ENCODE measurements at regions not wholly inside any gene's neighbourhood (a gene's known extent, or its start where the extent isn't known, plus 50 kb on each side); places are given as distances from the start of the nearest gene placed in this dataset.

- no peaks in the 10 kb centered on the region for H3K9me3 Mint-ChIP-seq (ENCODE audit: low read depth)
- no peak for DNase-seq
- H3K27me3 Mint-ChIP-seq, result no peaks in the 10 kb centered on the region
- no peak for ATAC-seq
- peaks cover 15% of the 10 kb centered on the region for H3K4me1 Mint-ChIP-seq
- CTCF ChIA-PET, result interaction anchor here (2.1 kb wide), 1 partner anchor 38 kb away, joined by 8 read pairs; no protein-coding TSS in a partner anchor
- no peak overlapping the region for H3K27ac Mint-ChIP-seq
- H3K36me3 Mint-ChIP-seq (ENCODE audit: low read depth), result no peaks in the 10 kb centered on the region
- POLR2A ChIA-PET, result interaction anchor here (0.7 kb wide), 1 partner anchor 990 kb away, joined by 5 read pairs; no protein-coding TSS in a partner anchor
- intact Hi-C loops (cut with DNase I, micrococcal nuclease), result no loop called here
- H3K4me3 Mint-ChIP-seq, result no peak overlapping the region
Measured at GRCh38 chr12:93136253-93137055, 207.4 kb upstream of the EEA1 start.

- peaks cover 2% of the 10 kb centered on the region for H3K27me3 Mint-ChIP-seq
- H3K27ac Mint-ChIP-seq, result no peak overlapping the region
- no peaks in the 10 kb centered on the region for H3K9me3 Mint-ChIP-seq (ENCODE audit: low read depth)
- DNase-seq, result peak; percentile 16
- peaks cover 15% of the 10 kb centered on the region for H3K4me1 Mint-ChIP-seq
- H3K4me3 Mint-ChIP-seq, result no peak overlapping the region
- CTCF ChIA-PET, result interaction anchor here (0.7 to 2.6 kb wide), 4 partner anchors 16 to 282 kb away, joined by 3 to 9 read pairs (median 4); no protein-coding TSS in a partner anchor
- H3K36me3 Mint-ChIP-seq (ENCODE audit: low read depth), result no peaks in the 10 kb centered on the region
- POLR2A ChIA-PET, result no interaction called here
- intact Hi-C loops (cut with DNase I, micrococcal nuclease), result no loop called here
- peak; percentile 60 for ATAC-seq
Measured at GRCh38 chr12:93137656-93138612, 208.8 kb upstream of the EEA1 start.

- CTCF ChIA-PET, result interaction anchor here (0.7 to 2.6 kb wide), 6 partner anchors 14 to 281 kb away, joined by 3 to 9 read pairs (median 4); no protein-coding TSS in a partner anchor
- intact Hi-C loops (cut with DNase I, micrococcal nuclease), result no loop called here
- H3K36me3 Mint-ChIP-seq (ENCODE audit: low read depth), result no peaks in the 10 kb centered on the region
- peaks cover 15% of the 10 kb centered on the region for H3K4me1 Mint-ChIP-seq
- ATAC-seq (no peak), DNase-seq (no peak)
- H3K4me3 Mint-ChIP-seq, result no peak overlapping the region
- POLR2A ChIA-PET, result no interaction called here
- H3K27me3 Mint-ChIP-seq, result peaks cover 2% of the 10 kb centered on the region
- no peak overlapping the region for H3K27ac Mint-ChIP-seq
- H3K9me3 Mint-ChIP-seq (ENCODE audit: low read depth), result no peaks in the 10 kb centered on the region
Measured at GRCh38 chr12:93139028-93139665, 210.1 kb upstream of the EEA1 start.

- Mint-ChIP-seq H3K4me3 (no peak overlapping the region), H3K36me3 (ENCODE audit: low read depth) (no peaks in the 10 kb centered on the region), H3K4me1 (peaks cover 10% of the 10 kb centered on the region), H3K9me3 (ENCODE audit: low read depth) (no peaks in the 10 kb centered on the region), H3K27ac (no peak overlapping the region), H3K27me3 (peaks cover 2% of the 10 kb centered on the region)
- ChIA-PET CTCF (interaction anchor here (0.7 to 1.4 kb wide), 3 partner anchors 21 to 34 kb away, joined by 3 read pairs; no protein-coding TSS in a partner anchor), POLR2A (no interaction called here)
- intact Hi-C loops (cut with DNase I, micrococcal nuclease), result no loop called here
- ATAC-seq (no peak), DNase-seq (no peak)
Measured at GRCh38 chr12:93140325-93140724, 211.2 kb upstream of the EEA1 start.

- ChIA-PET CTCF (interaction anchor here (0.7 to 1.1 kb wide), 2 partner anchors 27 to 34 kb away, joined by 3 read pairs; no protein-coding TSS in a partner anchor), POLR2A (no interaction called here)
- Mint-ChIP-seq H3K4me1 (peaks cover 5% of the 10 kb centered on the region), H3K27me3 (peaks cover 2% of the 10 kb centered on the region), H3K36me3 (ENCODE audit: low read depth) (no peaks in the 10 kb centered on the region), H3K4me3 (no peak overlapping the region), H3K27ac (no peak overlapping the region), H3K9me3 (ENCODE audit: low read depth) (no peaks in the 10 kb centered on the region)
- ATAC-seq (no peak), DNase-seq (no peak)
- intact Hi-C loops (cut with DNase I, micrococcal nuclease), result no loop called here
Measured at GRCh38 chr12:93140801-93141200, 211.7 kb upstream of the EEA1 start.

GRCh38 chr12:93142881-93143280 lies 213.8 kb upstream of the EEA1 start:
- no peaks in the 10 kb centered on the region for H3K9me3 Mint-ChIP-seq (ENCODE audit: low read depth)
- H3K4me1 Mint-ChIP-seq, result no peaks in the 10 kb centered on the region
- no peaks in the 10 kb centered on the region for H3K36me3 Mint-ChIP-seq (ENCODE audit: low read depth)
- ATAC-seq (no peak), DNase-seq (no peak)
- peaks cover 2% of the 10 kb centered on the region for H3K27me3 Mint-ChIP-seq
- ChIA-PET POLR2A (no interaction called here), CTCF (interaction anchor here (0.6 to 1.4 kb wide), 4 partner anchors 14 to 254 kb away, joined by 3 read pairs; no protein-coding TSS in a partner anchor)
- H3K4me3 Mint-ChIP-seq, result no peak overlapping the region
- intact Hi-C loops (cut with DNase I, micrococcal nuclease), result no loop called here
- no peak overlapping the region for H3K27ac Mint-ChIP-seq

- H3K27ac Mint-ChIP-seq, result no peak overlapping the region
- POLR2A ChIA-PET, result no interaction called here
Measured at GRCh38 chr12:93144109-93144508, 215.0 kb upstream of the EEA1 start.

GRCh38 chr12:93145086-93145485 lies 216.0 kb upstream of the EEA1 start:
- no peak for DNase-seq
- no peaks in the 10 kb centered on the region for H3K9me3 Mint-ChIP-seq (ENCODE audit: low read depth)
- no peaks in the 10 kb centered on the region for H3K36me3 Mint-ChIP-seq (ENCODE audit: low read depth)
- no peaks in the 10 kb centered on the region for H3K4me1 Mint-ChIP-seq
- peaks cover 2% of the 10 kb centered on the region for H3K27me3 Mint-ChIP-seq
- CTCF ChIA-PET, result interaction anchor here (0.6 kb wide), 1 partner anchor 73 kb away, joined by 3 read pairs; no protein-coding TSS in a partner anchor
- no peak for ATAC-seq
- H3K4me3 Mint-ChIP-seq, result no peak overlapping the region
- intact Hi-C loops (cut with DNase I, micrococcal nuclease), result no loop called here
- H3K27ac Mint-ChIP-seq, result no peak overlapping the region
- POLR2A ChIA-PET, result interaction anchor here (0.6 kb wide), 1 partner anchor 137 kb away, joined by 3 read pairs; no protein-coding TSS in a partner anchor

More at GRCh38 chr12:93144109-93144508, 215.0 kb upstream of the EEA1 start:
- Mint-ChIP-seq H3K36me3 (ENCODE audit: low read depth) (no peaks in the 10 kb centered on the region), H3K27me3 (peaks cover 2% of the 10 kb centered on the region), H3K4me3 (no peak overlapping the region), H3K4me1 (no peaks in the 10 kb centered on the region), H3K9me3 (ENCODE audit: low read depth) (no peaks in the 10 kb centered on the region)
- CTCF ChIA-PET, result interaction anchor here (0.6 to 1.4 kb wide), 5 partner anchors 15 to 1105 kb away, joined by 3 to 5 read pairs (median 3); no protein-coding TSS in a partner anchor
- intact Hi-C loops (cut with DNase I, micrococcal nuclease), result no loop called here
- DNase-seq (no peak), ATAC-seq (no peak)

- Mint-ChIP-seq H3K9me3 (ENCODE audit: low read depth) (no peaks in the 10 kb centered on the region), H3K27ac (no peak overlapping the region), H3K36me3 (ENCODE audit: low read depth) (no peaks in the 10 kb centered on the region), H3K4me1 (no peaks in the 10 kb centered on the region), H3K4me3 (no peak overlapping the region), H3K27me3 (peaks cover 2% of the 10 kb centered on the region)
- POLR2A ChIA-PET, result no interaction called here
- CTCF ChIA-PET, result no interaction called here
- ATAC-seq (no peak), DNase-seq (no peak)
- intact Hi-C loops (cut with DNase I, micrococcal nuclease), result no loop called here
Measured at GRCh38 chr12:93146263-93146939, 217.3 kb upstream of the EEA1 start.

GRCh38 chr12:93146970-93147369 lies 217.9 kb upstream of the EEA1 start:
- ATAC-seq (no peak), DNase-seq (no peak)
- ChIA-PET CTCF (no interaction called here), POLR2A (no interaction called here)
- no peaks in the 10 kb centered on the region for H3K4me1 Mint-ChIP-seq
- H3K27ac Mint-ChIP-seq, result no peak overlapping the region
- peaks cover 2% of the 10 kb centered on the region for H3K27me3 Mint-ChIP-seq
- H3K4me3 Mint-ChIP-seq, result no peak overlapping the region
- intact Hi-C loops (cut with DNase I, micrococcal nuclease), result no loop called here
- no peaks in the 10 kb centered on the region for H3K9me3 Mint-ChIP-seq (ENCODE audit: low read depth)
- H3K36me3 Mint-ChIP-seq (ENCODE audit: low read depth), result no peaks in the 10 kb centered on the region

All from activated CD4-positive, alpha-beta T cell treated with anti-CD3 and anti-CD28 coated beads for 36 hours (primary cell).